ENCODE measurements at regions not wholly inside any gene's neighbourhood (a gene's known extent, or its start where the extent isn't known, plus 50 kb on each side); places are given as distances from the start of the nearest gene placed in this dataset.
"Not testable (repeated sequence)": the region's sequence is repeated elsewhere in the genome, so short reads cannot be mapped to it uniquely, and the experiment has no call there.

DNA sequence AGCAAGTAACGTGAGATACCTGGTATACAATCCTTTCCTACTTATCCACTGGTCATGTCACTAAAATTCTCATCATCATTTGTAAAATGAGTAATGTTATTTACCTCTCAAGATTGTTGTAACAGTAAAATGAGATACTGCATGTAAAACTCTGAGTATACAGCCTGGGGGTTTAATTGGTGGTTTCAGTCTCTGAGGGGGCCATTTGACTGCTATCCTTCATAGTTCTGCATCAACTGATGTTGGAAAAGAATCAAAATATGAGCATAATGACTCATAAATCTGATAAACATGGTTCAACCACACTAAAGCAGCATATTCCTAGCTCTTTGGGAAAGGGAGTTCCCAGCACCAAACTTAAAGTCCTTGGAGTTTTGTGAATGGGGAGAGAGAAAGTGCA, 181.0 kb upstream of the GHR start:
- no peaks in the 10 kb centered on the region for H3K4me1 ChIP-seq (replicated peaks)
- DNase-seq (ENCODE audit: low spot score): no peak

GRCh38 chr5:42242881-42243485, 180.3 kb upstream of the GHR start:
- no peaks in the 10 kb centered on the region for H3K36me3 ChIP-seq
- H3K27ac ChIP-seq: no peak overlapping the region
- no peaks in the 10 kb centered on the region for H3K27me3 ChIP-seq (replicated peaks; ENCODE audit: insufficient read depth)
- H3K9me3 ChIP-seq: no peaks in the 10 kb centered on the region
- H3K4me1 ChIP-seq (replicated peaks): no peaks in the 10 kb centered on the region
- H3K4me3 ChIP-seq: no peak overlapping the region
- TF ChIP-seq, protein P1, sequence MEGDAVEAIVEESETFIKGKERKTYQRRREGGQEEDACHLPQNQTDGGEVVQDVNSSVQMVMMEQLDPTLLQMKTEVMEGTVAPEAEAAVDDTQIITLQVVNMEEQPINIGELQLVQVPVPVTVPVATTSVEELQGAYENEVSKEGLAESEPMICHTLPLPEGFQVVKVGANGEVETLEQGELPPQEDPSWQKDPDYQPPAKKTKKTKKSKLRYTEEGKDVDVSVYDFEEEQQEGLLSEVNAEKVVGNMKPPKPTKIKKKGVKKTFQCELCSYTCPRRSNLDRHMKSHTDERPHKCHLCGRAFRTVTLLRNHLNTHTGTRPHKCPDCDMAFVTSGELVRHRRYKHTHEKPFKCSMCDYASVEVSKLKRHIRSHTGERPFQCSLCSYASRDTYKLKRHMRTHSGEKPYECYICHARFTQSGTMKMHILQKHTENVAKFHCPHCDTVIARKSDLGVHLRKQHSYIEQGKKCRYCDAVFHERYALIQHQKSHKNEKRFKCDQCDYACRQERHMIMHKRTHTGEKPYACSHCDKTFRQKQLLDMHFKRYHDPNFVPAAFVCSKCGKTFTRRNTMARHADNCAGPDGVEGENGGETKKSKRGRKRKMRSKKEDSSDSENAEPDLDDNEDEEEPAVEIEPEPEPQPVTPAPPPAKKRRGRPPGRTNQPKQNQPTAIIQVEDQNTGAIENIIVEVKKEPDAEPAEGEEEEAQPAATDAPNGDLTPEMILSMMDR (IDR thresholded peaks at IDR 0.05): no peak
- TF ChIP-seq POLR2AphosphoS5 (IDR thresholded peaks at IDR 0.05) (no peak), POLR2A (IDR thresholded peaks at IDR 0.05) (no peak)
- DNase-seq (ENCODE audit: low spot score): no peak
- WGBS: 64% methylated on average over 5 of the region's 5 CpGs
- intact Hi-C loops (cut with DNase I): no loop called here

More for the DNA sequence above, 181.0 kb upstream of the GHR start:
- H3K9me3 ChIP-seq: no peaks in the 10 kb centered on the region
- 68% methylated on average over 1 of the region's 1 CpG for WGBS
- no peak overlapping the region for H3K27ac ChIP-seq
- TF ChIP-seq POLR2AphosphoS5 (IDR thresholded peaks at IDR 0.05): no peak
- TF ChIP-seq, protein P1 (IDR thresholded peaks at IDR 0.05): no peak
- TF ChIP-seq POLR2A (IDR thresholded peaks at IDR 0.05): no peak
- no peaks in the 10 kb centered on the region for H3K27me3 ChIP-seq (replicated peaks; ENCODE audit: insufficient read depth)
- H3K4me3 ChIP-seq: no peak overlapping the region
- H3K36me3 ChIP-seq: no peaks in the 10 kb centered on the region
- intact Hi-C loops (cut with DNase I): no loop called here

GRCh38 chr5:42252306-42252705, 170.9 kb upstream of the GHR start:
- no peak overlapping the region for H3K4me3 ChIP-seq
- WGBS: 96% methylated on average over 5 of the region's 5 CpGs
- no peaks in the 10 kb centered on the region for H3K36me3 ChIP-seq
- intact Hi-C loops (cut with DNase I): no loop called here
- H3K27me3 ChIP-seq (replicated peaks; ENCODE audit: insufficient read depth): no peaks in the 10 kb centered on the region
- DNase-seq (ENCODE audit: low spot score): no peak
- H3K9me3 ChIP-seq: no peaks in the 10 kb centered on the region
- TF ChIP-seq POLR2A (IDR thresholded peaks at IDR 0.05): no peak
- TF ChIP-seq, protein P1 (IDR thresholded peaks at IDR 0.05): no peak
- TF ChIP-seq POLR2AphosphoS5 (IDR thresholded peaks at IDR 0.05): no peak
- H3K4me1 ChIP-seq (replicated peaks): no peaks in the 10 kb centered on the region
- H3K27ac ChIP-seq: no peak overlapping the region

DNA sequence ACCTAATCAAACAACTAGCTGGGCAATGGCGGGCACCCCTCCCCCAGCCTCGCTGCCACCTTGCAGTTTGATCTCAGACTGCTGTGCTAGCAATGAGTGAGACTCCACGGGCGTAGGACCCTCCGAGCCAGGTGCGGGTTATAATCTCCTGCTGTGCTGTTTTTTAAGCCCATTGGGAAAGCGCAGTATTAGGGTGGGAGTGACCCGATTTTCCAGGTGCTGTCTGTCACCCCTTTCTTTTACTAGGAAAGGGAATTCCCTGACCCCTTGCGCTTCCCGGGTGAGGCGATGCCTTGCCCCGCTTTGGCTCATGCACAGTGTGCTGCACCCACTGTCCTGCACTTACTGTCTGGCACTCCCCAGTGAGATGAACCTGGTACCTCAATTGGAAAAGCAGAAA, 163.3 kb upstream of the GHR start:
- H3K27me3 ChIP-seq (replicated peaks; ENCODE audit: insufficient read depth); H3K4me1 ChIP-seq (replicated peaks); H3K36me3 ChIP-seq; H3K27ac ChIP-seq; H3K9me3 ChIP-seq; intact Hi-C loops (cut with DNase I); H3K4me3 ChIP-seq; DNase-seq (ENCODE audit: low spot score): not testable (repeated sequence)
- WGBS: 95% methylated on average over 12 of the region's 12 CpGs

- Histone ChIP-seq H3K27ac (no peak overlapping the region), H3K4me3 (no peak overlapping the region), H3K27me3 (replicated peaks; ENCODE audit: insufficient read depth) (no peaks in the 10 kb centered on the region), H3K36me3 (no peaks in the 10 kb centered on the region), H3K4me1 (replicated peaks) (no peaks in the 10 kb centered on the region), H3K9me3 (no peaks in the 10 kb centered on the region)
- TF ChIP-seq POLR2A (IDR thresholded peaks at IDR 0.05) (no peak), POLR2AphosphoS5 (IDR thresholded peaks at IDR 0.05) (no peak)
- TF ChIP-seq, protein P1 (IDR thresholded peaks at IDR 0.05): no peak
- no peak for DNase-seq (ENCODE audit: low spot score)
- intact Hi-C loops (cut with DNase I): no loop called here
Observed at GRCh38 chr5:42267091-42267490, 156.1 kb upstream of the GHR start.

GRCh38 chr5:42268170-42268569, 155.1 kb upstream of the GHR start:
- H3K36me3 ChIP-seq; intact Hi-C loops (cut with DNase I); H3K27me3 ChIP-seq (replicated peaks; ENCODE audit: insufficient read depth); H3K27ac ChIP-seq; H3K4me3 ChIP-seq; H3K9me3 ChIP-seq; H3K4me1 ChIP-seq (replicated peaks); DNase-seq (ENCODE audit: low spot score): not testable (repeated sequence)
- WGBS: 83% methylated on average over 1 of the region's 1 CpG
